Activated T-helper 1 cell treated with anti-CD3 and anti-CD28 coated beads, Interleukin-12 subunit alpha, Interleukin-12 subunit beta, Interleukin-2, Interleukin-4 antibody, amounts not matched to agents 30 ng/mL and 10 ng/mL and 1 ng/mL, durations not matched to agents 14 hours and 24 hours and 36 hours (primary cell): ENCODE measurements at regions not wholly inside any gene's neighbourhood (a gene's known extent, or its start where the extent isn't known, plus 50 kb on each side); places are given as distances from the start of the nearest gene placed in this dataset.
"Not testable (repeated sequence)": the region's sequence is repeated elsewhere in the genome, so short reads cannot be mapped to it uniquely, and the experiment has no call there.

Experiments used
- DNase-seq: peaks from one replicate; pipeline ENCODE4 v3.0.0; 2021; ENCODE audit warnings: low spot score
- H3K27ac Mint-ChIP-seq: one replicate; pipeline ENCODE4 v1.8.0; 2021; ENCODE audit warnings: mild to moderate bottlenecking, mixed read lengths
- H3K27me3 Mint-ChIP-seq: one replicate; pipeline ENCODE4 v1.8.0; 2022; ENCODE audit warnings: mild to moderate bottlenecking, moderate library complexity, mixed read lengths; ENCODE audit not compliant: insufficient read depth
- H3K36me3 Mint-ChIP-seq: one replicate; pipeline ENCODE4 v1.8.0; 2021; ENCODE audit warnings: low read depth, mixed read lengths
- H3K4me1 Mint-ChIP-seq: one replicate; pipeline ENCODE4 v1.8.0; 2021; ENCODE audit warnings: low read depth, mixed read lengths
- H3K4me3 Mint-ChIP-seq: one replicate; pipeline ENCODE4 v1.8.0; 2021; ENCODE audit warnings: mild to moderate bottlenecking, moderate library complexity, mixed read lengths
- H3K9me3 Mint-ChIP-seq: one replicate; pipeline ENCODE4 v1.8.0; 2021; ENCODE audit warnings: mixed read lengths
- intact Hi-C: fragments of 100-400 bp; cut with micrococcal nuclease; formaldehyde crosslinking; loops from one replicate; pipeline ENCODE4 v1.15.1; 2024

GRCh38 chr7:9120331-9120730 is 686.9 kb downstream of the NXPH1 start:
- H3K27ac Mint-ChIP-seq, result no peak overlapping the region
- intact Hi-C loops, result no loop called here
- DNase-seq, result no peak
- no peak overlapping the region for H3K4me3 Mint-ChIP-seq
- peaks cover 5% of the 10 kb centered on the region for H3K9me3 Mint-ChIP-seq
- no peaks in the 10 kb centered on the region for H3K4me1 Mint-ChIP-seq
- no peaks in the 10 kb centered on the region for H3K36me3 Mint-ChIP-seq
- H3K27me3 Mint-ChIP-seq, result no peaks in the 10 kb centered on the region

GRCh38 chr7:9124320-9124719 is 690.9 kb downstream of the NXPH1 start:
- Mint-ChIP-seq H3K36me3 (no peaks in the 10 kb centered on the region), H3K27ac (no peak overlapping the region), H3K9me3 (peaks cover 6% of the 10 kb centered on the region), H3K4me1 (no peaks in the 10 kb centered on the region), H3K27me3 (no peaks in the 10 kb centered on the region), H3K4me3 (no peak overlapping the region)
- intact Hi-C loops, result no loop called here
- no peak for DNase-seq

GRCh38 chr7:9125246-9125645 is 691.8 kb downstream of the NXPH1 start:
- intact Hi-C loops, result no loop called here
- Mint-ChIP-seq H3K36me3 (no peaks in the 10 kb centered on the region), H3K27ac (no peak overlapping the region), H3K4me3 (no peak overlapping the region), H3K4me1 (no peaks in the 10 kb centered on the region), H3K9me3 (peaks cover 9% of the 10 kb centered on the region), H3K27me3 (no peaks in the 10 kb centered on the region)
- DNase-seq, result no peak

GRCh38 chr7:9127901-9128300 is 694.5 kb downstream of the NXPH1 start:
- Mint-ChIP-seq H3K4me3 (no peak overlapping the region), H3K27ac (no peak overlapping the region), H3K9me3 (peaks cover 9% of the 10 kb centered on the region), H3K36me3 (no peaks in the 10 kb centered on the region), H3K27me3 (no peaks in the 10 kb centered on the region), H3K4me1 (no peaks in the 10 kb centered on the region)
- intact Hi-C loops, result no loop called here
- DNase-seq, result no peak

- Mint-ChIP-seq H3K9me3 (peaks cover 12% of the 10 kb centered on the region), H3K27me3 (no peaks in the 10 kb centered on the region), H3K4me1 (no peaks in the 10 kb centered on the region), H3K36me3 (no peaks in the 10 kb centered on the region), H3K27ac (no peak overlapping the region), H3K4me3 (no peak overlapping the region)
- intact Hi-C loops, result no loop called here
- DNase-seq, result no peak
These were observed 715.3 kb downstream of the NXPH1 start for GRCh38 chr7:9148687-9149086.

- intact Hi-C loops, result no loop called here
- Mint-ChIP-seq H3K27ac (no peak overlapping the region), H3K9me3 (peaks cover 12% of the 10 kb centered on the region), H3K27me3 (no peaks in the 10 kb centered on the region), H3K36me3 (no peaks in the 10 kb centered on the region), H3K4me1 (no peaks in the 10 kb centered on the region), H3K4me3 (no peak overlapping the region)
- no peak for DNase-seq
These were observed 716.2 kb downstream of the NXPH1 start for GRCh38 chr7:9149499-9150082.

- H3K9me3 Mint-ChIP-seq, H3K4me1 Mint-ChIP-seq, H3K4me3 Mint-ChIP-seq, intact Hi-C loops, H3K27ac Mint-ChIP-seq, H3K36me3 Mint-ChIP-seq, DNase-seq, H3K27me3 Mint-ChIP-seq: not testable (repeated sequence)
These were observed 730.3 kb downstream of the NXPH1 start for GRCh38 chr7:9163691-9164090.

GRCh38 chr7:9175871-9176270 is 742.5 kb downstream of the NXPH1 start:
- no peak for DNase-seq
- intact Hi-C loops, result no loop called here
- Mint-ChIP-seq H3K27ac (no peak overlapping the region), H3K36me3 (no peaks in the 10 kb centered on the region), H3K4me3 (no peak overlapping the region), H3K9me3 (peaks cover 5% of the 10 kb centered on the region), H3K4me1 (no peaks in the 10 kb centered on the region), H3K27me3 (no peaks in the 10 kb centered on the region)

- Mint-ChIP-seq H3K4me1 (no peaks in the 10 kb centered on the region), H3K27me3 (no peaks in the 10 kb centered on the region), H3K9me3 (no peaks in the 10 kb centered on the region), H3K4me3 (no peak overlapping the region), H3K36me3 (no peaks in the 10 kb centered on the region), H3K27ac (no peak overlapping the region)
- DNase-seq, result no peak
- intact Hi-C loops, result no loop called here
These were observed 747.9 kb downstream of the NXPH1 start for GRCh38 chr7:9181356-9181755.

GRCh38 chr7:9186730-9187129 is 753.3 kb downstream of the NXPH1 start:
- H3K27me3 Mint-ChIP-seq, result no peaks in the 10 kb centered on the region
- intact Hi-C loops, result no loop called here
- no peaks in the 10 kb centered on the region for H3K4me1 Mint-ChIP-seq
- H3K36me3 Mint-ChIP-seq, result no peaks in the 10 kb centered on the region
- H3K27ac Mint-ChIP-seq, result no peak overlapping the region
- no peak for DNase-seq
- H3K4me3 Mint-ChIP-seq, result no peak overlapping the region
- peaks cover 4% of the 10 kb centered on the region for H3K9me3 Mint-ChIP-seq

- no peak for DNase-seq
- Mint-ChIP-seq H3K36me3 (no peaks in the 10 kb centered on the region), H3K27me3 (no peaks in the 10 kb centered on the region), H3K4me3 (no peak overlapping the region), H3K9me3 (peaks cover 4% of the 10 kb centered on the region), H3K4me1 (no peaks in the 10 kb centered on the region), H3K27ac (no peak overlapping the region)
- intact Hi-C loops, result no loop called here
These were observed 756.3 kb downstream of the NXPH1 start for GRCh38 chr7:9189703-9190102.

GRCh38 chr7:9192969-9193368 is 759.6 kb downstream of the NXPH1 start:
- H3K36me3 Mint-ChIP-seq, result no peaks in the 10 kb centered on the region
- intact Hi-C loops, result no loop called here

GRCh38 chr7:9200626-9201025 is 767.2 kb downstream of the NXPH1 start:
- no peak overlapping the region for H3K27ac Mint-ChIP-seq
- H3K36me3 Mint-ChIP-seq, result no peaks in the 10 kb centered on the region
- no peak for DNase-seq
- H3K27me3 Mint-ChIP-seq, result no peaks in the 10 kb centered on the region
- intact Hi-C loops, result no loop called here
- H3K4me3 Mint-ChIP-seq, result no peak overlapping the region
- no peaks in the 10 kb centered on the region for H3K4me1 Mint-ChIP-seq
- no peaks in the 10 kb centered on the region for H3K9me3 Mint-ChIP-seq

More at GRCh38 chr7:9192969-9193368, 759.6 kb downstream of the NXPH1 start:
- H3K9me3 Mint-ChIP-seq, result peaks cover 4% of the 10 kb centered on the region
- no peak overlapping the region for H3K27ac Mint-ChIP-seq
- no peaks in the 10 kb centered on the region for H3K27me3 Mint-ChIP-seq
- H3K4me1 Mint-ChIP-seq, result no peaks in the 10 kb centered on the region
- H3K4me3 Mint-ChIP-seq, result no peak overlapping the region
- no peak for DNase-seq

GRCh38 chr7:9201928-9202327 is 768.5 kb downstream of the NXPH1 start:
- no peaks in the 10 kb centered on the region for H3K36me3 Mint-ChIP-seq
- no peak overlapping the region for H3K27ac Mint-ChIP-seq
- H3K27me3 Mint-ChIP-seq, result no peaks in the 10 kb centered on the region
- no peak for DNase-seq
- H3K4me3 Mint-ChIP-seq, result no peak overlapping the region
- H3K4me1 Mint-ChIP-seq, result no peaks in the 10 kb centered on the region
- no peaks in the 10 kb centered on the region for H3K9me3 Mint-ChIP-seq
- intact Hi-C loops, result no loop called here
